ENCODE measurements at regions not wholly inside any gene's neighbourhood (a gene's known extent, or its start where the extent isn't known, plus 50 kb on each side); places are given as distances from the start of the nearest gene placed in this dataset.

GRCh38 chr1:245016700-245017099, 138.1 kb upstream of the KIF26B start:
- TF ChIP-seq CTCF (IDR thresholded peaks at IDR 0.05; ENCODE audit: borderline replicate concordance, extremely low read depth, low read length, poor library complexity, severe bottlenecking), result no peak
- TF ChIP-seq EZH2 (IDR thresholded peaks at IDR 0.05; ENCODE audit: borderline replicate concordance, low read depth, low read length, severe bottlenecking), result no peak
